CD4-positive, alpha-beta T cell treated with Interleukin-10 for 1 hour (primary cell): ENCODE measurements at regions not wholly inside any gene's neighbourhood (a gene's known extent, or its start where the extent isn't known, plus 50 kb on each side); places are given as distances from the start of the nearest gene placed in this dataset.

Experiments used
- DNase-seq: peaks from one replicate; pipeline ENCODE4 v3.0.0-alpha.2; 2020

- DNase-seq: no peak
Measured at GRCh38 chr1:79848316-79848715, 841.8 kb upstream of the ADGRL4 start.

- no peak for DNase-seq
Measured at GRCh38 chr1:79847700-79848099, 841.2 kb upstream of the ADGRL4 start.

GRCh38 chr1:79845936-79846335, 839.4 kb upstream of the ADGRL4 start:
- DNase-seq: no peak

- DNase-seq: no peak
Measured at GRCh38 chr1:79842811-79843210, 836.3 kb upstream of the ADGRL4 start.

GRCh38 chr1:79839882-79840281, 833.4 kb upstream of the ADGRL4 start:
- DNase-seq: no peak

- DNase-seq: no peak
Measured at GRCh38 chr1:79827446-79827845, 820.9 kb upstream of the ADGRL4 start.

- no peak for DNase-seq
Measured at GRCh38 chr1:79825551-79825950, 819.0 kb upstream of the ADGRL4 start.

GRCh38 chr1:79822053-79822452, 815.5 kb upstream of the ADGRL4 start:
- no peak for DNase-seq

- DNase-seq: no peak
Measured at GRCh38 chr1:79819140-79819539, 812.6 kb upstream of the ADGRL4 start.

GRCh38 chr1:79817031-79817560, 810.6 kb upstream of the ADGRL4 start:
- DNase-seq: no peak

GRCh38 chr1:79815115-79815514, 808.6 kb upstream of the ADGRL4 start:
- DNase-seq: no peak

GRCh38 chr1:79811173-79811572, 804.6 kb upstream of the ADGRL4 start:
- no peak for DNase-seq

- DNase-seq: no peak
Measured at GRCh38 chr1:79808816-79809475, 802.4 kb upstream of the ADGRL4 start.

- no peak for DNase-seq
Measured at GRCh38 chr1:79807816-79808215, 801.3 kb upstream of the ADGRL4 start.

- no peak for DNase-seq
Measured at GRCh38 chr1:79797487-79797886, 791.0 kb upstream of the ADGRL4 start.

GRCh38 chr1:79796434-79796833, 789.9 kb upstream of the ADGRL4 start:
- no peak for DNase-seq

GRCh38 chr1:79792219-79792930, 785.8 kb upstream of the ADGRL4 start:
- no peak for DNase-seq

GRCh38 chr1:79791488-79792218, 785.1 kb upstream of the ADGRL4 start:
- no peak for DNase-seq

GRCh38 chr1:79790950-79791349, 784.4 kb upstream of the ADGRL4 start:
- DNase-seq: no peak

- no peak for DNase-seq
Measured at GRCh38 chr1:79787631-79788030, 781.1 kb upstream of the ADGRL4 start.

- DNase-seq: no peak
Measured at GRCh38 chr1:79785964-79786363, 779.4 kb upstream of the ADGRL4 start.

- no peak for DNase-seq
Measured at GRCh38 chr1:79785561-79785960, 779.0 kb upstream of the ADGRL4 start.

- DNase-seq: no peak
Measured at GRCh38 chr1:79781261-79781660, 774.7 kb upstream of the ADGRL4 start.
